GM21423 (cell line): ENCODE measurements at regions not wholly inside any gene's neighbourhood (a gene's known extent, or its start where the extent isn't known, plus 50 kb on each side); places are given as distances from the start of the nearest gene placed in this dataset.
"Not testable (repeated sequence)": the region's sequence is repeated elsewhere in the genome, so short reads cannot be mapped to it uniquely, and the experiment has no call there.

ENCODE experiments used
- ATAC-seq: cut with Tn5 transposase; IDR thresholded peaks from one replicate; pipeline ENCODE4 v1.9.1; 2021; ENCODE audit warnings: mild to moderate bottlenecking, moderate library complexity; ENCODE audit not compliant: unreplicated experiment

GRCh38 chr15:46080016-46080415, 445.2 kb downstream of the SQOR start:
- no peak for ATAC-seq

- no peak for ATAC-seq
These were observed 453.9 kb downstream of the SQOR start for GRCh38 chr15:46088486-46089445.

- ATAC-seq = no peak
These were observed 454.7 kb downstream of the SQOR start for GRCh38 chr15:46089467-46089935.

DNA sequence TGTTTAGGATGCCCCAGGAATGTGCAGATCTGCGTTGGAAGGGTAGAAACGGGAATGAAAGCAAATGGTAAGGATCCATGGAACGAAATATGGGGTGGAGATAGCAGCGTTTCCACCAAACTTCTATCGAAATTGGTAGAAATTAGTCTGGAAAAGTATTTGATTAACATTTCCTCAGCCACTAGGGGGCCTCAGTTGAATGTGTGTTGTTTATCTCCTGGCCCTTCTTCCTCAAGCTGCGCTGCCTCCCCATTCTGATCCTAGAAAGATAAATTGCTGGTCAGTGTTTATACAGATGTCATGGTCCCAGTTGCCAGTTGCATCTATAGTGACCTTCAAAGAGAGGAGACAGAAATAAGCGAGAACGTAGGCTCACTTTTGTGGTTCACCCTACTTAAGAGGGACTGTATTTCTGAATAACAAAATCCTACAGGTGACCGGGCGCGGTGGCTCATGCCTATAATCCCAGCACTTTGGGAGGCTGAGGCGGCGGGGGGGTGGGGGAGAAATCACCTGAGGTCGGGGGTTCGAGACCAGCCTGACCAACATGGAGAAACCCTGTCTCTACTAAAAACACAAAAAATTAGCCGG, 457.1 kb downstream of the SQOR start:
- ATAC-seq = no peak

DNA sequence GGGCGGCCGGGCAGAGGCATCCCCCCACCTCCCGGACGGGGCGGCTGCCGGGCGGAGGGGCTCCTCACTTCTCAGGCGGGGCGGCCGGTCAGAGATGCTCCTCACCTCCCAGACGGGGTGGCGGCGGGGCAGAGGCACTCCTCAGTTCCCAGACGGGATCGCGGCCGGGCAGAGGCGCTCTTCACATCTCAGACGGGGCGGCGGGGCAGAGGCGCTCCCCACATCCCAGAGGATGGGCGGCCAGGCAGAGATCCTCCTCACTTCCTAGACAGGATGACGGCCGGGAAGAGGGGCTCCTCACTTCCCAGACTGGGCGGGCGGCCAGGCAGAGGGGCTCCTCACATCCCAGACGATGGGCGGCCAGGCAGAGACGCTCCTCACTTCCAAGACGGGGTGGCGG, 463.2 kb downstream of the SQOR start:
- not testable (repeated sequence) for ATAC-seq

DNA sequence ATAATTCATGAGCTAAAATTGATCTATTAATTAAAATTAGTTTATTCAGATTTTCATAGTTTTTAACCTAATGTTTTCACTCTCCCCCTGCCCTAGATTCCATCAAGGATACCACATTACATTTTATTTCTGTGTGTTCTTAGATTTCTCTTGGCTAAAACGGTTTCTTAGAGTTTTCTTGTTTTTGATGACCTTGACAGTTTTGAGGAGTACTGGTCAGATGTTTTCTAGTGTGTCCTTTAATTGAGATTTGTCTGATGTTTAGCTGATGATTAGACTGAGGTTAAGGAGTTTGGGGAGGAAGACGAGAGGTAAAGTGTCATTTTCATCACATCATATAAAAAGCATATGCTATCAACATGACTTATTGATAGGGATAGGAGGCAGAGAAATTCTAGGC, 475.9 kb downstream of the SQOR start:
- ATAC-seq = no peak

DNA sequence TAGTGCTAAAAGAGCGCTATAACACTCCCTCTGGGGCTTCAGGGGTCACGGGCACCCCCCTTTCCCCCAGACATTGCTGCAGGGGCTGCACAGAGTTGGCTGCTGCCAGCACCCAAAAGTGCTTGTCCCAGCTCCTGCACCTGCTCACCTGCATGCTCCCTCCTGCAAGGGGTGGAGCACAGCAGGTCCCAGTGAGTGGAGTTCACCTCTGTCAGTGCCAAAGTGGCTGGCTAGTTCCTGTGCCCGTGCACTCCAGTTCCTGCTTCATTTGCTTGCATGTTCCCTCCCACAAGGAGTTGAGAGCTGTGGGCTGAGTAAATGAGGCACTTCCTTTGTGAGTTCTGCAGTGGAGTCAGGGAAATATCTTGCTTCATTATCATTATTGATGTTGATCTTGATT, 476.9 kb downstream of the SQOR start:
- ATAC-seq = no peak

GRCh38 chr15:46117071-46117470, 482.2 kb downstream of the SQOR start:
- no peak for ATAC-seq

DNA sequence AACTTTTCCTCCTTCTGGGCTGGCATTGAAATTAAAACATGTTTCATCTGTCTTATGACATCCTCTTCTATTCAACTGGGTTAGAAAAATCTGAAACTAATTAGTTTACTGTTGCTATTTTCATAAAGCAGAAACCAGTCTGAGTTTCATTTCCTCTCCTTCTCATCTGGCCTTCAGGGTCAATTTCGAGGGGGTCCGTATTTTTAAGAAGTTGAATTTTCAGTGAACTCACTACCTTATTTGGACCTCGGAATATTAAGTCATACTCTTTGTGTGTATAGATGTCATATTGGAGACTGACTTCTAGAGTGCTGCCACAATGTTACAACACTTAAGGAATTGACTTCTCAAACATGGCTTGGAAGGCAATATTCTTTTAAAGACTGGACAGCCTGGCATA, 485.9 kb downstream of the SQOR start:
- no peak for ATAC-seq

- no peak for ATAC-seq
These were observed 486.6 kb downstream of the SQOR start for GRCh38 chr15:46121441-46121840.

GRCh38 chr15:46126581-46126980, 491.8 kb downstream of the SQOR start:
- no peak for ATAC-seq

DNA sequence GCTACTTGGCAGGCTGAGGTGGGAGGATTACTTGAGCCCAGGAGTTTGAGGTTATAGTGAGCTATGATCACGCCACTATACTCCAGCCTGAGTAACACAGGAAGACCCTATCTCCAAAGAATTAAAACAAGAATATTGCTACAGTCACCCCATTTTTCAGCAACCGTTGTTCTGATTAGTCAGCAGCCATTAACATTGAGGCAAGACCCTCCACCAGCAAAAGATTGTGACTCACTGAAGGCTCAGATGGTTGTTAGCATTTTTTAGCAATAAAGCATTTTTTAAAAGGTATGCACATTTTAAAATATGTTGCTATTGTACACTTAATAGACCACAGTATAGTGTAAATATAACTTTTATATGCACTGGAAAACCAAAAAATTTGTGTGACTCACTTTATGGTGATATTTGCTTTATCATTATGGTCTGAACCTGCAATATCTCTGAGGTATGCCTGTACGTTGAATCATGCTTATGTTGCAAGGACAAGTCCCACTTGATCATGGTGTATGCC, 492.6 kb downstream of the SQOR start:
- ATAC-seq = no peak

DNA sequence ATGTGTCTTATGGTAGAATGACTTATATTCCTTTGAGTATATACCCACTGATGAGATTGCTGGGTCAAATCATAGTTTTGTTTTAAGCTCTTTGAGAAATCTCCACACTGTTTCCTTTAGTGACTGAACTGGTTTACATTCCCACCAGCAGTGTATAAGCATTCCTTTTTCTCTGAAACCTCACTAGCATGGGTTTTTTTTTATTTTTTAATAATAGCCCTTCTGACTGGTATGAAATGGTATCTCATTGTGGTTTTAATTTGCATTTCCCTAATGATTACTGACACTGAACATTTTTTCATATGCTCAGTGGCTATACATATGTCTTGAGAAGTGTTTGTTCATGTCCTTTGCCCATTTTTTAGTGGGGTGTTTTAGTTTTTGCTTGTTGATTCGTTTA, 494.3 kb downstream of the SQOR start:
- no peak for ATAC-seq

GRCh38 chr15:46131876-46132275, 497.0 kb downstream of the SQOR start:
- ATAC-seq = no peak

DNA sequence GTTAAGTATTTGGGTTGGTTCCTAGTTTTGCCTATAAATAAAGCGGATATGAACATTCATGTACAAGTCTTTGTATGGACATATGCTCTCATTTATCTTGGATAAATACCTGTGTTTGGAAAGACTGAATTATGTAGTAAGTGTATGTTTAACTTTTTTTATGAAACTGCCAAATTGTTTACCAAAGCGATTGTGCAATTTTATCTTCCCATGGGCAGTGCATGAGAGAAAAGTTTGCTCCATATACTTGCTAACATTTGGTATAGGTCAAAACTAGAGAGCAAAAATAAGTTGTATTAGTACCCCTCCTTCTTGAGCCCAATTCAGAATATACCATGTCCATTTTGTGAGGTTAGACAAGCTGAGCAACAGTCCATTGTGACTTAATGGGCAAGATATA, 502.6 kb downstream of the SQOR start:
- ATAC-seq = no peak

DNA sequence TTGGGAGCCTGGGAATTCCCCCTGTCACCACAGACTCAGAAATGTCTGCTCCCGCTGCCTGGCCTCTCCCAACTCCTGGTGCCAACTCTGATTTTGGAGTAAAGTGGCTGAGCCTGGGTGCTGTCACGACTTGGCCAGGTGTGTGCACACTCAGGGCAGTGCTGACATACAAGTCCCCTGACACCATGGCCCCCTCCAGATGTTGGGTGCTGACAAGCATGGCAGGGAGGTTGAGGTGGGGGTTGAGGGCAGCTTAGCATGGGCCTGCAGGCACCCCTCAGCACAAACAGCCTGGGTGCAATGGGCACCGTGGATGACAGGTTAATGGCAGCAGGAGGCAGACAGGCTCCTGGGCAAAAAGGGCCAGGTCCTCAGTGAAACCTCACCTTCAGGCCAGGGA, 511.2 kb downstream of the SQOR start:
- no peak for ATAC-seq

DNA sequence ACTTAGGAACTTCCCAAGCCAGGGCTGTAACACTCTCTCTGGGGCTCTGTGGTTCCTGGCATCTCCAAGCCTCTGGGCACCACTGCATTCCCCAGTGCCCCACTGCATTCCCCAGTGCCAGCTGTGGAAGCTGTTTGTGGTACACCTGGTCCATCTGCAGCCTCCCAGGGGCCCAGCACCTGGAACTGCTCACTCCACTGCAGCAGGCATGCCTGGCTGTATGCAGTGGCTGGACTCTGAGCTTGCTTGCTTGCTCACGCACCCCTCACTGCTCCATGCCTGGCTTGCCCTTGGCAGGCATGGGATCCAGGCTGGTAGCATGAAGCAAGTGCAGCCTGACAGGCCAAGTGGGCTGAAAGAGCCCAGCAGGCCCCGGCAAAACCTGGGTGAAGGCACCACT, 512.1 kb downstream of the SQOR start:
- no peak for ATAC-seq

DNA sequence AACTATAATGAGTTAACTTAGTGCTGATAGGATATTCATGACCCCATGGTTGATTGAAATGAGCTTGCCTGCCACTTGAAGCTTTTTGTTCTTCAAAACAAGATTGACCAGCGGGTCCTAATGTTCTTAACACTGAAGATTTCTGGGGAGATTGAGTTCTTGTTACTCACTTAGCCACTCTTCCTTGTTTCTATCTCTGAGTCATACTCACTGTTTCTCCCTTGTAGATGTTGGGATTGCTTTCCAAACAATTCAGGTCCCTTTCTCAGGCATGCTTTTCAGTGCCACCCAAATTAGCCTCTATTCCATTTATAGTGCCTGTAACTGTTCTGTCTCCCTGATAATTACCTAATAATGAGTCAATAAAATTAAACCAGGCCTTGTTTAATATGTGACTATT, 517.0 kb downstream of the SQOR start:
- ATAC-seq = no peak

DNA sequence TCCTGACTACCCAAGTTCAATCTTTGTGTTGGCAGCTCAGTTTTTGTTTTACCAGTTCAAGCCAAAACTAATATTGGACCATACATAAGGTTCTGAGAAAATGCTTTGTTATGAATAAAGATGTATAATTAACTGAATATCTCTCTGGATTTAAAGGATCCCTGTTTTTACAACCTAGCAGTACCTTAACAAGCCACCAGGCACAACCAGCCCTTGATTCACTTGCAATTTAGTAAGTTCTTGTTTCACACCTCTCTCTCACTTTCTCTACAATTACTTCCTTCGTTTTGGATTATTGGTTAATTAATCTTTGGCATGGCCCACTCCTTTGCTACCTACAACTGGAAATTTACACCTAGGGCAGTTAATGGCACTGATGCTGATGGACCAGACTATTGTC, 531.9 kb downstream of the SQOR start:
- no peak for ATAC-seq

DNA sequence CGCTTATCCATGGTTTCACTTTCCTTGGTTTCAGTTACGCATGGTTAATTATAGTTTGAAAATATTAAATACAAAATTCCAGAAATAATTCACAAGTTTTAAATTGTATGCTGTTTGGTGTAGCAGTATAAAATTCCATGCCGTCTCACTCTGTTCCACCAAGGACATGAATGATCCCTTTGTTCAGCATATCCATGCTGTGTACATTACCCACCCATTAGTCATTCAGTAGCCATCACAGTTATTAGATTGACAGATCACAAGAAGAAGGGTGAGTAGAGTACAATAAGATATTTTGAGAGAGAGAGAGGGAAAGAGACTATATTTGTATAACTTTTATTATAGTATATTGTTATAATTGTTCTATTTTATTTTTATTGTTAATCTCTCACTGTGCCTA, 535.5 kb downstream of the SQOR start:
- no peak for ATAC-seq

DNA sequence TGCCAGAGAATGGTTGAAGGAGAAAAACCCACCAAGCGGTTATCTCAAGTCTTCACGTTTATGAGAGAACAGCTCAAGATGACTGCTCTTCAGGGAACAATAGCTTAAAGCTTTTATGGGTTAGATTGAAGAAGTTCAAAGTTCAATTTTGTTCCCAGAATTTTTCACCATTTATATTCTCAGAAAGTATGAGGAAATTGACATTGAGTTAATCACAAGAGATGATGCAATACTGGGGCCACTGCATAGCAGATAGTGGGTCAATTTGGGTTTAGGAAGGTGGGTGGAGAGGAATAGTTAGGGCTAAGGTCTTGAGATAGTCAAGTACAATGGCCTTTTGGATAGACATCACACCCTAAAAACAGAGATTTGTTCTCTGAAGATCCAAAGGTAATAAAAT, 539.3 kb downstream of the SQOR start:
- no peak for ATAC-seq

- no peak for ATAC-seq
These were observed 542.4 kb downstream of the SQOR start for GRCh38 chr15:46177219-46177618.
